K562 (cell line): ENCODE measurements at regions not wholly inside any gene's neighbourhood (a gene's known extent, or its start where the extent isn't known, plus 50 kb on each side); places are given as distances from the start of the nearest gene placed in this dataset.
A peak's percentile ranks its signal among the peaks of the same experiment; 100 is the strongest.

Experiments used
- BCL6 ChIP-seq: fragments of 250-450 bp; sonication (Bioruptor Pico); IDR thresholded peaks from 2 replicates; pipeline ENCODE4 v1.4.0; 2020
- BMI1 ChIP-seq: fragments of 150-350 bp; IDR thresholded peaks from 2 replicates; pipeline ENCODE4 v1.6.1; 2014; ENCODE audit warnings: low read length
- CBFA2T2 ChIP-seq: fragments of 450-650 bp; conservative IDR thresholded peaks from 2 replicates; pipeline ENCODE4 v1.6.1; 2017; ENCODE audit warnings: mild to moderate bottlenecking
- CCAR2 ChIP-seq: fragments of 200-400 bp; formaldehyde crosslinking; IDR thresholded peaks from 2 replicates; pipeline ENCODE4 v1.6.1; 2017; ENCODE audit warnings: mild to moderate bottlenecking, low read depth, low read length
- ETS2 ChIP-seq: IDR thresholded peaks from 2 replicates; pipeline ENCODE4 v1.6.1; 2016; ENCODE audit warnings: borderline replicate concordance, missing genetic modification characterization, mild to moderate bottlenecking, moderate library complexity, missing compliant biosample characterization; ENCODE audit not compliant: poor library complexity, severe bottlenecking
- IFI16 ChIP-seq: fragments of 250-450 bp; sonication (Bioruptor Pico); IDR thresholded peaks from 2 replicates; pipeline ENCODE4 v2.1.2; 2022; ENCODE audit warnings: mild to moderate bottlenecking, inconsistent platforms
- NBN ChIP-seq: fragments of 450-650 bp; IDR thresholded peaks from 2 replicates; pipeline ENCODE4 v1.6.1; 2016; ENCODE audit warnings: low read depth, mild to moderate bottlenecking
- NEUROD1 ChIP-seq: fragments of 150-350 bp; IDR thresholded peaks from 2 replicates; pipeline ENCODE4 v1.6.1; 2014; ENCODE audit warnings: borderline replicate concordance, low read length, low read depth; ENCODE audit not compliant: partially characterized antibody
- RBM15 ChIP-seq: fragments of 200-400 bp; formaldehyde crosslinking; IDR thresholded peaks from 2 replicates; pipeline ENCODE4 v1.6.1; 2018; ENCODE audit warnings: mild to moderate bottlenecking, low read length, moderate library complexity; ENCODE audit not compliant: insufficient read depth
- RFX5 ChIP-seq: IDR thresholded peaks from 2 replicates; pipeline ENCODE4 v1.6.1; 2011; ENCODE audit warnings: low read depth, mild to moderate bottlenecking, improper control_type of control experiment, low read length
- SMARCA4 ChIP-seq: fragments of 450-650 bp; IDR thresholded peaks from 2 replicates; pipeline ENCODE4 v1.6.1; 2016
- SMARCB1 ChIP-seq: IDR thresholded peaks from 2 replicates; pipeline ENCODE4 v1.6.1; 2011; ENCODE audit warnings: improper control_type of control experiment, low read depth; ENCODE audit not compliant: insufficient read length
- TAF9B ChIP-seq: fragments of 450-650 bp; IDR thresholded peaks from 2 replicates; pipeline ENCODE4 v1.6.1; 2018; ENCODE audit warnings: mild to moderate bottlenecking; ENCODE audit not compliant: partially characterized antibody
- YBX1 ChIP-seq: fragments of 450-650 bp; IDR thresholded peaks from 2 replicates; pipeline ENCODE4 v1.7.1; 2016; ENCODE audit warnings: mild to moderate bottlenecking
- ZC3H11A ChIP-seq: IDR thresholded peaks from 2 replicates; pipeline ENCODE4 v1.6.1; 2012; ENCODE audit warnings: low read depth, low read length, improper control_type of control experiment
- ZFP36 ChIP-seq: fragments of 150-350 bp; IDR thresholded peaks from 2 replicates; pipeline ENCODE4 v1.6.1; 2018; ENCODE audit warnings: low read length, low read depth; ENCODE audit not compliant: partially characterized antibody
- ZNF212 ChIP-seq: fragments of 450-650 bp; formaldehyde crosslinking; IDR thresholded peaks from 2 replicates; pipeline ENCODE4 v1.4.0; 2020; ENCODE audit warnings: mild to moderate bottlenecking
- ZNF217 ChIP-seq: sonication (generic); formaldehyde crosslinking; IDR thresholded peaks from 2 replicates; pipeline ENCODE4 v1.8.0; 2022; ENCODE audit warnings: mild to moderate bottlenecking, missing genetic modification reagents
- ZNF347 ChIP-seq: fragments of 450-650 bp; formaldehyde crosslinking; IDR thresholded peaks from 2 replicates; pipeline ENCODE4 v1.4.0; 2020; ENCODE audit warnings: low read depth, mild to moderate bottlenecking, moderate library complexity
- ZNF436 ChIP-seq: fragments of 250-450, 450-650 bp; sonication (Bioruptor Pico); formaldehyde crosslinking; IDR thresholded peaks from 2 replicates; pipeline ENCODE4 v1.7.0; 2020; ENCODE audit warnings: mild to moderate bottlenecking
- TF ChIP-seq, protein P1 (sequence below): fragments of 250-450 bp; sonication (Bioruptor Pico); IDR thresholded peaks from 2 replicates; pipeline ENCODE4 v1.4.0; 2020
- TF ChIP-seq, protein P2 (sequence below): IDR thresholded peaks from 2 replicates; pipeline ENCODE4 v1.6.1; 2011; ENCODE audit not compliant: insufficient read length; ENCODE audit errors: extremely low read depth
- TF ChIP-seq, protein P3 (sequence below): fragments of 450-650 bp; IDR thresholded peaks from 2 replicates; pipeline ENCODE4 v1.6.1; 2016; ENCODE audit warnings: antibody characterized with exemption

DNA sequence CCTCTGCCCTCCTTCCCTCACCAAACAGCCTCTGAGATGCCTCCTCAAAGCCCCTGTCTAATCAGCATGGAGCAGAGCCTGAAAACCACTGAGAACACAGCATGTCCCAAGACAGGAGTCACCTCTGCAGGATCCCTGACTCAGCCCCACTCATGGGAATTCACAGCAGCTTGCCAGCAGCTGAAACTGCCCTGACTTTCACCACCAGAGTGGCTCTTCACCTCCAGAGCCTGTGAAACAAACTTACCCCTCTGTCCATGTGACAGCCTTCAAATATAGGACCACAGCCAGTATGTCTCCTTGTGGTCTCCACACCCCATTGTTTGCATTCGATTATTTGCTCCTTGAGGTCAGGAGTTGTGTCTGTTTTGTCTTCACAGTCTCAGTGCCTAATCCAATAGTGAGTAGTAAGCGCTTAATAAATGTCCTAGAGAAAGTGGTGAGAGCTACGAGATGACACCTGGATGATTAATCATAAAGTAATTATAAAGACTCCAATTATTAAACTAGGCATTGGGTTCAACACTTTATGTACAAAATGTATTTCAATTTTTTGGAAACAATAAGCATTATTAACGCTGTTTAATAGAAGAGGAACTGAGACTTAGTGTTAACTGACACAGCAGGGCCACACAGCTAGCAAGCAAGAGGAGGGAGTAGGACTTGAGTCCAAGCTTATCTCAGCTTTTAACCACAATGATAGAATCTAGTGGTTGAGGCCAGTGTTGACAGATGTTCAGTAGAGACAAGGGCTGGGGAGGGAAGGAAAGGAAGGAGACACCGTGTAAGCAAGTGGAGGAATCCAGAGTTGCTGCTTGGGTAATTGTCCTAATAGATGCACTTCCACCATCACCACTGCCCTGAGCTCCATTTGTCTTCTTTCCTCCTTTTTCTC lies 358.7 kb upstream of the TNP1 start (continued):
- TF ChIP-seq, protein P1, sequence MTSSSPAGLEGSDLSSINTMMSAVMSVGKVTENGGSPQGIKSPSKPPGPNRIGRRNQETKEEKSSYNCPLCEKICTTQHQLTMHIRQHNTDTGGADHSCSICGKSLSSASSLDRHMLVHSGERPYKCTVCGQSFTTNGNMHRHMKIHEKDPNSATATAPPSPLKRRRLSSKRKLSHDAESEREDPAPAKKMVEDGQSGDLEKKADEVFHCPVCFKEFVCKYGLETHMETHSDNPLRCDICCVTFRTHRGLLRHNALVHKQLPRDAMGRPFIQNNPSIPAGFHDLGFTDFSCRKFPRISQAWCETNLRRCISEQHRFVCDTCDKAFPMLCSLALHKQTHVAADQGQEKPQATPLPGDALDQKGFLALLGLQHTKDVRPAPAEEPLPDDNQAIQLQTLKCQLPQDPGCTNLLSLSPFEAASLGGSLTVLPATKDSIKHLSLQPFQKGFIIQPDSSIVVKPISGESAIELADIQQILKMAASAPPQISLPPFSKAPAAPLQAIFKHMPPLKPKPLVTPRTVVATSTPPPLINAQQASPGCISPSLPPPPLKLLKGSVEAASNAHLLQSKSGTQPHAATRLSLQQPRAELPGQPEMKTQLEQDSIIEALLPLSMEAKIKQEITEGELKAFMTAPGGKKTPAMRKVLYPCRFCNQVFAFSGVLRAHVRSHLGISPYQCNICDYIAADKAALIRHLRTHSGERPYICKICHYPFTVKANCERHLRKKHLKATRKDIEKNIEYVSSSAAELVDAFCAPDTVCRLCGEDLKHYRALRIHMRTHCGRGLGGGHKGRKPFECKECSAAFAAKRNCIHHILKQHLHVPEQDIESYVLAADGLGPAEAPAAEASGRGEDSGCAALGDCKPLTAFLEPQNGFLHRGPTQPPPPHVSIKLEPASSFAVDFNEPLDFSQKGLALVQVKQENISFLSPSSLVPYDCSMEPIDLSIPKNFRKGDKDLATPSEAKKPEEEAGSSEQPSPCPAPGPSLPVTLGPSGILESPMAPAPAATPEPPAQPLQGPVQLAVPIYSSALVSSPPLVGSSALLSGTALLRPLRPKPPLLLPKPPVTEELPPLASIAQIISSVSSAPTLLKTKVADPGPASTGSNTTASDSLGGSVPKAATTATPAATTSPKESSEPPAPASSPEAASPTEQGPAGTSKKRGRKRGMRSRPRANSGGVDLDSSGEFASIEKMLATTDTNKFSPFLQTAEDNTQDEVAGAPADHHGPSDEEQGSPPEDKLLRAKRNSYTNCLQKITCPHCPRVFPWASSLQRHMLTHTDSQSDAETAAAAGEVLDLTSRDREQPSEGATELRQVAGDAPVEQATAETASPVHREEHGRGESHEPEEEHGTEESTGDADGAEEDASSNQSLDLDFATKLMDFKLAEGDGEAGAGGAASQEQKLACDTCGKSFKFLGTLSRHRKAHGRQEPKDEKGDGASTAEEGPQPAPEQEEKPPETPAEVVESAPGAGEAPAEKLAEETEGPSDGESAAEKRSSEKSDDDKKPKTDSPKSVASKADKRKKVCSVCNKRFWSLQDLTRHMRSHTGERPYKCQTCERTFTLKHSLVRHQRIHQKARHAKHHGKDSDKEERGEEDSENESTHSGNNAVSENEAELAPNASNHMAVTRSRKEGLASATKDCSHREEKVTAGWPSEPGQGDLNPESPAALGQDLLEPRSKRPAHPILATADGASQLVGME (CRISPR knock-in tag), result no peak
- TF ChIP-seq RBM15 (no peak), ZFP36 (no peak), CBFA2T2 (peak; percentile 34; the same call in 1 of the 2 replicates), SMARCB1 (no peak), ZNF212 (CRISPR knock-in tag) (no peak), NEUROD1 (peak; percentile 29), YBX1 (no peak), ZNF217 (no peak), TAF9B (no peak), ZNF436 (CRISPR knock-in tag) (no peak), ZC3H11A (no peak), BMI1 (no peak), ZNF347 (no peak), ETS2 (tag) (no peak), SMARCA4 (peak; percentile 70; the same call in 1 of the 2 replicates), NBN (no peak), CCAR2 (no peak), IFI16 (no peak), RFX5 (no peak), BCL6 (CRISPR knock-in tag) (no peak)
- TF ChIP-seq, protein P2, sequence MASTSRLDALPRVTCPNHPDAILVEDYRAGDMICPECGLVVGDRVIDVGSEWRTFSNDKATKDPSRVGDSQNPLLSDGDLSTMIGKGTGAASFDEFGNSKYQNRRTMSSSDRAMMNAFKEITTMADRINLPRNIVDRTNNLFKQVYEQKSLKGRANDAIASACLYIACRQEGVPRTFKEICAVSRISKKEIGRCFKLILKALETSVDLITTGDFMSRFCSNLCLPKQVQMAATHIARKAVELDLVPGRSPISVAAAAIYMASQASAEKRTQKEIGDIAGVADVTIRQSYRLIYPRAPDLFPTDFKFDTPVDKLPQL, result no peak
- TF ChIP-seq, protein P3, sequence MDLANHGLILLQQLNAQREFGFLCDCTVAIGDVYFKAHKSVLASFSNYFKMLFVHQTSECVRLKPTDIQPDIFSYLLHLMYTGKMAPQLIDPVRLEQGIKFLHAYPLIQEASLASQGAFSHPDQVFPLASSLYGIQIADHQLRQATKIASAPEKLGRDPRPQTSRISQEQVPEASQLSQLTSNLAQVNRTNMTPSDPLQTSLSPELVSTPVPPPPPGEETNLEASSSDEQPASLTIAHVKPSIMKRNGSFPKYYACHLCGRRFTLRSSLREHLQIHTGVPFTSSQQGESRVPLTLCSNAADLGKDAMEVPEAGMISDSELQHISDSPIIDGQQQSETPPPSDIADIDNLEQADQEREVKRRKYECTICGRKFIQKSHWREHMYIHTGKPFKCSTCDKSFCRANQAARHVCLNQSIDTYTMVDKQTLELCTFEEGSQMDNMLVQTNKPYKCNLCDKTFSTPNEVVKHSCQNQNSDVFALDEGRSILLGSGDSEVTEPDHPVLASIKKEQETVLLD, result no peak
